ENCODE measurements at regions not wholly inside any gene's neighbourhood (a gene's known extent, or its start where the extent isn't known, plus 50 kb on each side); places are given as distances from the start of the nearest gene placed in this dataset.

DNA sequence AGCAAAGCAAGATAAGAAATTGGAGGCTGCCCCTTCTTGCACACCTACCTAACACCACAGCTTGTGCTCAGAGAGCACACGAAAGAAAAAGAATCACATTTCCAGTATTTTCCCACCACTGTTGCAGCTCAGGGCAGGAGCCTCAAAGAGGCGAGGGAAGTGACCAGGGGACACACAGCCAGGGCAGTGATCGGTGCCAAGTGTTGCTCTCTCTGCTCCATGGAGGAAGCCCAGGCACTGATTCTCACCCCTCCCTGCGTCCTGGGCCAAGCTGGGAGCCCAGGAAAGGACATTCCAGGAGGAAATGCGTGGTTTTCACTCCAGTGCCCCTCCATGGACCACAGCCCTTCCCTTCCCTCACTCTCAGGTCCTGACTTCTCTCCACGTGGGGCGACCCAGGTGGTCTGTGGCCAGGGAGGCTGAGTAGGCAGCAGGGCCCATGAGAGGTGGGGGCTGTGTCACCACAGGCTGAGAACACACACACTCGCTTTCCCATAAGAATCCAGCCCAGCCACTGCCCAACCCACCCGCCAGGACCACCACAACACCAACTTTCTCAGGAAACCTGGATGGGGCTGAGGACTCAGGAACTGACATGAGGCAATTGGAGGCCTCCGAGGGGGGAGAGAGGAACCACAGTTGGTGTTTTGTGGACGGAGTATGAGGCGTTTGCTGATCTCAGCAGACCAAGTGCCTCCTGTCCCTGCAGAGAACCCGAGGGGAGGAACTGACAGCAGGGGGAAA, 81.7 kb upstream of the MAFB start:
- no peak for DNase-seq

DNA sequence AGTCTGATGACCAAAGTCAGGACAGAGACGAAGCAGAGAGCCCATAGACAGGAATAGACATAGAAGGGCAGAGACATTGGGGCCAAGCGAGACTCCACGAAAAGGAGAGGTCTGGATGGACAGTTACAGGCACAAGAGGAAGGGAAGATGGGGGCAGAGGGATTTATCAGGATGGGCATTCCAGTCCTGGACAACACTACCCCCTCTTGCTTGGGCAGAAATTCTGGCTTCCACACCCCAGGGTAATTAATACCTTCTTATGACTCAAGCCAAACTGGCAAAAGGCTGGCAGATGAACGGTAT, 82.2 kb upstream of the MAFB start:
- no peak for DNase-seq

DNA sequence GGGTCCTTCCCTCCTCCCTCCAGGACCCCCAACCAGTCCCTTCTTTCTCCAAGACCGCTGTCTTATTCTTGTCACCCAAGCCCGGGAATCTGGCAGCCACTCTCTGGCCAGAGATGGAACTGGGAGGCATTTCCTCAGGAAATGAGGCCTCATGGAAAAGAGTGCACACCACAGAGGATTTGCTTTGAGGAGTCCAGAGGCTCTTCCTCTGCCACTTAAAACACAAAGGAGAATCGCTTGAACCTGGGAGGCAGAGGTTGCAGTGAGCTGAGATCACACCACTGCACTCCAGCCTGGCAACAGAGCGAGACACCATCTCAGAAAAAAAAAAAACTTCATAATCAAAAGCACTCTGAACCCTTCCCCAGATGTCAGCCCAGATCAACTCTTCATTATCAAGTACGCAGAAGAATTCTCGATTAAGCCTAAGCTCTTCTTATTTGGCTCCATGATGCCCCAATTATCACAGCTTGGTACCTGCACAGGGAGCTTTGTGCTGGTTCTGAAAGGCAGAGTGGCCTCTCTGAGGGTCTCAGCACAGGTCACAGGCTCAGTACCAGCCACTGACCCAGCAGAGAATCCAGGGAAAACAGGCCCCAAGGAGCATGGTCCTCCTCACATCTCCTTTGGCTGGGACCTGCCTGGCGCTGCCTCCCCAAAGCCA, 82.9 kb upstream of the MAFB start:
- peak; percentile 53 for DNase-seq

DNA sequence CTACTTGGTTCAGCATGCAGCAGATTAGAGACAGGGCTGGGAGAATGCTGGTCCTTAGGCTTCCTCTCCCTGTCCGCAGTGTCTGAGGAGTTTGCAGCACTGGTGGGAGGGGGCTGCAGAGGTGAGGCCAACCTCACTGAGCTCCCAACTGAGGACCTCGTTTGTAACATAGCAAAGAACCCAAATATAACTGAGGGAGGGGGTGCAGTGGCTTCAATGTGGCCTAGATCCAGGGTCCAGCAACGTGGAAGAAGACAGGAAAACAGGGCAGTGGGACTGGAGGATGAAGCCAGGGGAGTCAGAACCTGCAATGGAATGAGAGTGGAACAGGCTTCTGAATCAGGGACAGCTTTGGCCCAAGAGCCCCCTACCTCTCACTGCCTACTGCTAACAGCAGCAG, 84.3 kb upstream of the MAFB start:
- DNase-seq = no peak

DNA sequence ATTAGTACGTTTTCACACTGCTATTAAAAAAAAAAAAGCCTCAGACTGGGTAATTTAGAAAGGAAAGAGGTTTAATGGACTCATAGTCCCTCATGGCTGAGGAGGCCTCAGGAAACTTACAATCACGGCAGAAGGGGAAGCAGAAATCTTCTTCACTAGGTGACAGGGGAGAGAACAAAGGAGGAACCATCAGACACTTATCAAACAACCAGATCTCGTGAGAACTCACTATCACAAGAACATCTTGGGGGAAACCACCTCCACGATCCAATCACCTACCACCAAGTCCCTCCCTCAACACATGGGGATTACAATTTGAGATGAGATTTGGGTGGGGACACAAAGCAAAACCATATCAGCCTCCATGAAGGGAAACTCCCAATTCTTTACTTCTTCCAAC, 85.2 kb upstream of the MAFB start:
- DNase-seq = no peak

DNA sequence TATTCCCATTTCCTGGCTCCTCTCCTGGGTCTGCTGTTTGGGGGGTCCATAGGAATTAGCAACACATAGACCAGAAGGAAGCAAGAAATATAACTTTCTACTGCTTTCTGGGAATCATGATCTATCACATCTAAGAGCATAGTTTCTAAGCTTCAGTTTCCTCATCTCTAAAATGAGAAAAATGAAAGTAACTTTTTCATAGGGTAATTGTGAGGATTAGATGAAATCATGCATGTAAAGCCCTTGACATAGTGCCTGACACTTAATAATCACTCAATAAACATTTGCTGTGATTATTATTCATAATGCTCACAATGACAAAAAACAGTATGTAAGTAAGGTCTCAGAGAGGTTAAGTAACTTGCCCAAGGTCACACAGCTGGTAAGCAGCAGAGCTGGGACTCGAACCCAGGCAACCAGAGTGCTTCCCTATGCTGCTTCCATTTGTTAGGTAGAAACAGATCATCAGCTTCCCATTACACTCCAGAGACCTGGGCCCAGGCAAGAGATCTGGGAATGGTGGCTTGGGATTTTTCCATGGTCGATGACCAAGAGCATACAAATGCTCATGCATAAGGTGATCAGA, 86.6 kb upstream of the MAFB start:
- DNase-seq = no peak

DNA sequence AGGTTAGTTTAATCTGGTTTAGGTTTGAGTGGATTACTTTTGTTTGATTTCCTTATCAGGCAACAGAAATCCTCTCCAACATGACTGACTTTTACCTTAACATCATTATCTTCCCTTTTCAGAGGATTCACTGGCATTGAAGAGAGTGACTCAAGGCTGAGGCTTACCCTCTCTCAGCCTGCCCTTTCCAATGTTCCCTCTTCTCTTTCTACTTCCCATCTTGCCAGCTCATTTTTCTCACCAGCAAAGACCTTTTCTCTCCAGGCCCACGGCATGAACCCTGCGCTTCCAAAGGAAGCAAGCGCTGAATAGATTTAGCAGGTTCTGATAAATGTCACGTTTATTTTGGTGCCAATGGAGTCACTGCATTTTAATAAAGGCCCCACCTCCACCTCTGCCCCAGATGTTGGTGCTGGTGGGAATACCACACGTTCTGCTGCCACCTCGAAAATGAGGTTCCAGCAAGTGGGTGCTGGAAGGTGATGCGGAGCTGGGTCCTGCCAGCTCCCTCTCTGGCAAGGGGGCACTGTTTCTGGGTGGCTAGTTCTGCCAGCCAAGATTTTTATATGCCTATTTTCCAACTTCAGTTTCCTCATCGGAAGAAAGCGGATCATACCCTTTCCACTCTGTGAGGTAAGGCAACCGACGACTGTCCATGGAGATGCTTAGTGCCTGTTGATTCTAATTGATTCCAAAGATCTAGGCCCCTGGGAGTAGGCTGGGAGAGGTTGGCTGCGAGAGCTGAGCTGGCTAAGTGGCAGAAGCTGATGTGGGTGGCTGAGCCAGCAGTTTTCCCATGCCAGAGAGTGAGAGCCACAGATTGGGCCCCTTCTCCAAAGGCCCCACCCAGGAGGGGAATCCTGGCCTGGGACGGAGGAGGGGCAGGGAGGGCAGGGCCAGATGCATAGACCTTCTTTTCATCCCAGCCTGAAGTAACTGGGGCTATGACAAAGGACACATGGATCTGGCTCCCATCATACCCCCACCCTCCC, 87.7 kb upstream of the MAFB start:
- DNase-seq = peak; percentile 39

DNA sequence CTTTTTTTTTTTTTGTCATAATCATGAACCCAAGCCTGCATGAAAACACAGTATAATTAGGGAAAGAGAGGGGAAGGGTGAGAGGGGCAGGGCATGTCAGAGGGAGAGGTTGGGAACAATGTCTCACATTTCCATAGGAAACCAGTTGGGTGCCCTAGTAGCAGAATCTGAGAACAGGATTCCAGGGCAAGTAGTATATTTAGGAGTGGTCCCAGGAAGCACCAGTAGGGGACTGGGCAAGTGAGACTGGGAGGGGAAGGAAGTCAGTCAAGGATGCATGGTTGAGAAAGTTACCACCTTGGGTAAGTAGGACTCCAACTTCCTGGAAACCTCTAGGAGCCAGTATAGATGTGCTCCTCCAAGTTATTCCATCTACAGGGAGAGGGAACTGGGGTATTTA, 88.6 kb upstream of the MAFB start:
- no peak for DNase-seq

DNA sequence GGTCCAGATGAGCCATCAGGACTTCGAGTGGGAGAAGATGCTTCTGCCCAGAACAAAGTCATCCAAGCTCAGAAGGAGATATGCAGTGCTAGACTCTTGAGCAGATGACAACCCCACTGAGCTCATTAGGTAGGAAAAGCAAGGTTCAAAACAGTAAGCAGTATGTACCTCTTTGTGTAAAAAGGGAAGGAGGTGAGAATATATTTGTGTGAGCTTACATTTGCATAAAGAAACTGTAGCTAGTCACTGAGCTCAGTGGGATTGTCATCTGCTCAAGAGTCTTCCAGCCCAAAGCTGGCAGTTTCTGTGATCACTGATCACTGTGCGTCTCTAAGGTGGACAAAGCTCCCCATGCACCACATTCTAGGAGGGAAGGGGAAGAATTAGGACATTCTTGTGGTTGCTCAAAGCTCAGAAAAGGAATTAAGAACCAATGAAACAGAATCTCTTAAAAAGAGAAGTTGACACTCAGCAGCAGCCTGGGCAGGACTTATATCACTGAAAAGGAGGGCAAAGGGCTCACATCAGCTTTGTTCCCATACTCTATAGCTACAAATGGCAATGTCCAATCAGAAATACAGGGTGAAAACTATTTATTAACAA, 90.0 kb upstream of the MAFB start:
- no peak for DNase-seq

DNA sequence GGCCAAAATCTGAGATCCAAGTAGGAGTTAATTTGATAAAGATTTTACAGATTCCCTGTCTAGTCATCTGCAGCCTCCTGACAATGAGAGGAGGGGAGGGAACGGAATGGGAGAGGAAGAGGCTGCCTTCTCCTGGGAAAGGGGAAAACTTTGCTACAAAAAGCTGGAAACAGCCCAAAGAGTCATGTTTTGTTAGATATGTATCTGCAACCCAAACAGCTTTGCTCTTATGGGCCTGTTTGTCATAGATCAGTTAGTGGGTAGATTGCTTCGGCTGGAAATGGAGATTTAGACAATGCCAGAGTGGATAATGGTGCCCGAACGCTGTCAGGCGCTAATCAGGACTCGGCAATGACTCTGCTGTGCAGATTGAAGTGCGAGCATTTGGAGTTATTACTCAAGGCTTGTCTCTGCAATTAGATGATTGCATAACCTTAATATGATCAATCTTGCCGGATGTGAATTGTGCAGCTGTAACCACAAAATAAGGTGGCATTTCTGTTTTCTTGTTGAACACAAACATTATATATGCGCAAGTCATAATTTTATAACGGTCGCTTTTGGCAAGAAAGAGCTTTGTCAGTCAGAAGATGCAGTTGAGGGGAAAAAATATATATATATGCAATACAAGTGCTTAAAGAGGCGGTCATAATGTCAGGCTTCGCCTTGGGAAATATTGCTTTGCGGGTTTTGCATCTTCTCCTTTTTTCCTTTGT, 92.4 kb upstream of the MAFB start:
- DNase-seq = peak; percentile 8

DNA sequence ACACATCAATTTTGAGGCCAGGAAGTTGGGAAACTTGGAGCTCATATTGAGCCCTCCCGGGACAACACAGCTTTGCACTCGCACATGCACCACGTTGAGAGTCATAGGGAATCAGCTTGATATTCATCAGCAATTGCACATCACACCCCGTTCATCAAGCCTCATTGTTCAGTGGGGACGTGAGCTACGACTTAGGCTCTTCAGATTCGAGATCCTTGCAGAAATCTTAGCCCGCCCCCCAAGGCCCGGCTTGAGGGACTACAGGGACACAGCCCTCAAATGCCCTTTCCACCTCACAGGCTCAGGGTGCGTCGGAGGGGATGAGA, 93.0 kb upstream of the MAFB start:
- DNase-seq = no peak

DNA sequence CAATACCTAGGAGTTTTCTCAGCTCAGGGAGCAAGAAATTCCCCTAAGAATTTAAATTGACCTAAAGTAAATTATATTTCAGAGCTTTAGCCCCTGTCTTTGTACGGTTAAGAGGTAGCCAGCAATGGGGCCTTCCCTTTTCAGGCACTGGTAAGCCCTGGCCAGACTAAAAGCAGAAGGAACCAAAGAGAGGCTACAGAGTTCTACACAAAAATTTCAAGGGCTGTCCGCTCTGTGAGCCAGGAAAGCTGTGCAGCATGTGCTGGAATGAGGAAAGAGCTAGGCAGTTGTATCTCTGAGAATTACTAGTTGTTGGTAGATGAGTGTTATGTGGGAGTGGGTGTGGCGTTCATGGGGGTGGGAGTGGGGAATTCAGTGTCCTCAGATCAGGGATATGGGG, 96.3 kb upstream of the MAFB start:
- DNase-seq = no peak

DNA sequence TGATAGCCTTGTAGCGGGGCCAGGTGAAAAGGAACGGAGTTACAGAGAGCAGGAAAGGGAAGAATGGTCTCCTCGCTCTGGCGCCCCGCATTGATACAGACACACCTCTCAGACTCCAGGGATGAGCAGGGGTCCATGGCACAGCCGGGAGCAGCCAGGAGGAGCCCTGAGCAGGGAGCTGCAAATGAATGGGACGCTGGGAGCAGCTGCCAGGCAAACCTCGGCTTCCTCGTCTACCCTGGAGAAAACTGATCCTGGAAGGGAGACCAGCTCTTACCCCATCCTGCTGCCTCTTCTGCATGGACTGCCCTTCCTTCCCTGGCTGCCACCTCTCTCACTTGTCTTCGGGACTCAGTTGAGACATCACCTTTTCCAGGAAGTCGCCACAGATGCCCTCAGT, 97.3 kb upstream of the MAFB start:
- DNase-seq = no peak

DNA sequence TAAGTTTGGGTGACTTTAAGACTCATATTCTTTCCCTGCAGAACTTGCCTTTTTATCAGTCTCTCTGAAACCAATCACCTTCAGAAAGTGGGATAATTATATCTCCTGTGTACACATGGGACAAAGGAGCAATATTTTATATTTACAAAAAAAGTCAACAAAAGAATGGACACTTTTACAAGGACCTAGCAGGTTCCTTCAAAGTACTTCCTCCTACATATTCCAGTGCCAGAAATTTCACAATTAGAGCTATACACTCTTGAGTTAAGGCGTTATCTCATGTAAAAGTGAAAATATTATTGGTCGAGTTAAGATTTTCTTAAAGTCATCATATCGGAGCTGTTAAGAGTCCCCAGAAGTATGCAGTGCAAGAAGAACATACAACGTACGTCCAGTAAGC, 98.9 kb upstream of the MAFB start:
- no peak for DNase-seq

DNA sequence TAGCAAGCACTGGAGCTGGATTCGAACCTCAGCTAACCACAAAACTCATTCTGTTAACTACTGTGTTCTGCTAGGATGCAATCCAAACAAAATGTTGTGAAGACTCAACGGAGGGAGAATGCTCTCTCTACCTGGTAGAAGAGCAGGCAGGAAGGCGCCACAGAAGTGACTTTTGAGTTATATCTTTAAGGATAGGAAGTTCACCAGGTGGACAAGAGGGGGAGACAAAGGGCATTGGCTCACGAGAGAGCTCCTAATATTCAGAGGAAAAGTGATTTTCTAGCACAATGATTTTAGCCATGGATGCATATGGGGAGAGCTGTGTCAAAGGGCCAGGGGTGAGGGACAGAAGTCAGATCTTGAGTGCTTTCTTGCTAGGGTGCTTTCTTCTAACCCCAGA, 108.4 kb upstream of the MAFB start:
- DNase-seq = peak; percentile 42

DNA sequence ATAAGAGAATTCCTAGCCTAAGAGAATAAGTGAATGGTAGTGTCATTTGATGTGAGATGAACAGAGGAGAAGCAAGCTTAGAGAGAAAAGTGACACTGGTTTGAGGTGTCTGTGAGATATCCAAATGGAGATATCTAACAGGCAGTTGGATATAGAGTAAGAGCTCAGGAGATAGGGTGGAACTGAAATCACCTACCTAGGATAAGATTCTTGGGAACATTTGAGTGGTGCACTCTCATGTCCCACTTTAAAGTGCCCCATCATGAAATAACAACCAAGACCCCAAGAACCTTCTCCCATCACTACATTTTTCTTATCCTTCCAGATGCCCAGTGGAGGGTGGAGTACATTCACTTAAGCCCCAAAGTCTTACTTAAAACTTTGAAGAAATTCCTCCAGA, 109.0 kb upstream of the MAFB start:
- DNase-seq = no peak

DNA sequence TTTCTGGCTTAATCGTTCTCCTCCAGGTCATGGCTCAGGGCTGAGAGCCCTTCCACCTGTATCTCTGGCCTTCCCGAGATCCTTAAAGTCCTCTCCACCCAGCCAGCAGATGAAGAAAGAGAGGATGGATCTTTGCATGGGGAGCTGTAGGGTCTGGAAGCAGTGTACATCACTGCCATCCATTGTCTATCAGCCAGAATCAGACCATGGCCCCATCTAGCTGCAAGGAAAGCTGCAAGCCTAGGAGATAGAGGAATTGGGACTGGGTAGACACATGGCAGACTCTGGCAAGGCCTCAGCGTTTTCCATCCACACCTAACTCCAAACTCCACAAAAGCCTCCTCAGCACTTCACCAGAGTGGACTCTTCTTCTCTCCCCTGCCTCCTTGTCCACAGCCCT, 113.8 kb upstream of the MAFB start:
- no peak for DNase-seq

DNA sequence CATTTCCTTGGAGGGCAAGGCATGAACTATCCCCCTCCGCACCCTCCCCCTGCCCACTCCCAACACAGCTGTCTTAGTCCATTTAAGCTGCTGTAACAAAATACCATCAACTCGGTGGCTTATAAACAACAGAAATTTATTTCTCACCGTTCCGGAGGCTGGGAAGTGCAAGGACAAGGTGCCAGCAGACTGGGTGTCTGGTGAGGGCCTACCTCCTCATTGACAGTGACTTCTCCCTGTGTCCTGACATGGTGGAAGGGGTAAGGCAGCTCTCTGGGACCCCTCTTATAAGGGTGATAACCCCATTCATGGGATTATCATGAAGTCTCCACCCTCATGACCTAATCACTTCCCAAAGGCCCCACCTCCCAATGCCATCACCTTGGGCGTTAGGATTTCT, 114.3 kb upstream of the MAFB start:
- DNase-seq = no peak

DNA sequence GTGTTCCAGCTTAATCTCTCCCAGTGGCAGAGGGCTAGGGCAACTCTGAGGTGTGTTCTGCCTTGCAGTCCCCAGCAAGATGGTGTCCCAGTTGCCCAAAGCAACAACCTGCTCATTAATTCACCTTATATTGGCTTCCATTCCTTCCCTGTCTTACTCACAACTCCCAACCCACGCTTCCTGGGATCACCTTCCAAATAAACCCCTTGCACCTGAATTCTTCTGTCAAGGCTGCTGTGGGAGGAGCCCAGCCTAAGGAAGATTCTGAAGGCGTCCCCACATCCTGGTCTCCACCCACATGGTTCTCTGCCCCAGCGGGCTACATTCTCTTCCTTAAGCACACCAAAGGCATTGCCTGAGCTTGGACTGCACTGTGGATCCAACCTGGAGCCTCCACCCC, 116.6 kb upstream of the MAFB start:
- DNase-seq = no peak

DNA sequence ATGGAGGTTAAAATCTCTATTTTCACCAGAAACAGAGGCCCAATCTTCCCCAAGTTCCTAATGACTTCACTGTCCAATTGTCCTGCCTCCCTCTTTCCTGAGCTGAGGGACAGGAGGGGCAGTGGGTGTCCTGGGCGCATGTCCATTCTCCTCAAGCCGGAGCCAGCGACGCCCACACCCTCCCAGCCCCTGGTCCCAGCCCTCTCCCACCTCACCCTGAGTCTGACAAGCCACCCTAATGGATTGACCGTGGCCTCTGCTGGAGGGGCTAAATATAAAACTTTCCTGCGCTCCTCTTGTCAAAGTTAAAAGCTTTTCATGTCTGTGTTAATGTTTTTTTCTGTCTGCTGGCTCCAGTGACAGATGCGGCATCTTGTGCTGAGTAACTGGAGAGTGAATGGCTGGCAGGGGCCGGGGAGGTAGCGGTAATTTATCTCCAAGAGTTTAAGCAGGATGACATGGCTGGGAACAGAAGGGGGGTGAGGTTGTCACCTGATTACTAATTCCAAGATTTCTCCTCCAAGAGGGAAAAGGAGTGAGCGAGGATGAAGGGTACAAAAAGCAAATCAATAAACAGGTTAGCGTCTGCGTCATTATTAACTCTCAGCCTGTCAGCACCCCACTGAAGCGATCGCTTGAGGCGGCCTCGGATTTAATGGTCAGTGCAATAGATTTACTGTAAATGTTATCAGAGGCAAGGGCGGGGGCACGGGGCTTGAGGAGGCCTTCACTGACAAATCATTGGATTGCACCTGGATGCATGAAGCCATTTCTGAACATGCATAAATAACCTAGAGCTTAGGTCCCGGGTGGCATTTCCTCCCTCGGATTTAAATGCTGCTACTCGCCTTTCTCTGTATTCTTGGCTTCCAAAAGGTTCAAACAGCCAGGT, 118.1 kb upstream of the MAFB start:
- DNase-seq = peak; percentile 60

DNA sequence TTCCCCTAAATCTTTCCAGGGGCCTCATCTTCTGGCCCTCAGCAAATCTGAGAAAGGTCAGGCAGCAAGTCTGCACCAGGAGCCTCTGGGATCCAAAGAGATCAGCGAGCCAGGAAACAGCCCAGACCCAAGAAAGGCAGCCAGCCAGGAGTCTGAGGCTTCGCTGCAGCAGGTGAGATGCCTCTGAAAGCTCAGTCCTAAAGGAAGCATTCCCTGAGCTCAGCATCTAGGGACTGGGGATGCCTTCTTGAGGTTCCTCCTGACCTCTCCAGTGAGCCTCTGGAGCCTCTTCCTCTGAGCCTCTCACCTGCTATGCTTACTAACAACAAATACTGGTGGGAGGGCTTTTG, 118.8 kb upstream of the MAFB start:
- DNase-seq = no peak

DNA sequence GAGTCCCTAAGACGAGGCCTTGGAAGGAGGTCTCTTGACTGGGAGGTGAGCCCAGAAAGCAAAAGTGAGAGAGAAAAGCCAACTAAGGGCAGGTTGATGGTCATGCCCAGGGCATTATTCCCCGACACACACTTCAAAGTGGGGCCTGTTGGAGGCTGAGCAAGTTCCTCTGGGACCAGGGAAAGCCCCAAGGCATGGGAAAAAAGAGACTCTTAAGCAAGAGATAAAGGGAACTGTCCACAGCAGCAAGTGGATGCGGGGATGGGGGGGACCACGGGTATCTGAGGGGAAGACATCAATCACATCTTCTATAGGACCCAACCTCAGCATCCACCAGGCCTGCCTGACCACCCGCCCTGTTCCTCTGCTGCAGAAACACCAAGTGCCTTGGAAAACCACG, 119.9 kb upstream of the MAFB start:
- DNase-seq = no peak

Data from eye (tissue), 1 donor.